PC-3 (cell line): ENCODE measurements at regions not wholly inside any gene's neighbourhood (a gene's known extent, or its start where the extent isn't known, plus 50 kb on each side); places are given as distances from the start of the nearest gene placed in this dataset.

ENCODE experiments used
- EZH2 ChIP-seq: fragments of 300-600 bp; sonication (generic); IDR thresholded peaks from one replicate; pipeline ENCODE4 v1.6.1; 2017; ENCODE audit warnings: antibody characterized with exemption, mild to moderate bottlenecking, low read length; ENCODE audit not compliant: unreplicated experiment
- TF ChIP-seq, protein P1 (sequence below): fragments of 300-600 bp; sonication (generic); conservative IDR thresholded peaks from 2 replicates; pipeline ENCODE4 v1.5.1; 2017; ENCODE audit warnings: antibody characterized with exemption, low read depth, mild to moderate bottlenecking, low read length

GRCh38 chr15:36358523-36358922, 220.9 kb upstream of the CDIN1 start:
- TF ChIP-seq, protein P1, sequence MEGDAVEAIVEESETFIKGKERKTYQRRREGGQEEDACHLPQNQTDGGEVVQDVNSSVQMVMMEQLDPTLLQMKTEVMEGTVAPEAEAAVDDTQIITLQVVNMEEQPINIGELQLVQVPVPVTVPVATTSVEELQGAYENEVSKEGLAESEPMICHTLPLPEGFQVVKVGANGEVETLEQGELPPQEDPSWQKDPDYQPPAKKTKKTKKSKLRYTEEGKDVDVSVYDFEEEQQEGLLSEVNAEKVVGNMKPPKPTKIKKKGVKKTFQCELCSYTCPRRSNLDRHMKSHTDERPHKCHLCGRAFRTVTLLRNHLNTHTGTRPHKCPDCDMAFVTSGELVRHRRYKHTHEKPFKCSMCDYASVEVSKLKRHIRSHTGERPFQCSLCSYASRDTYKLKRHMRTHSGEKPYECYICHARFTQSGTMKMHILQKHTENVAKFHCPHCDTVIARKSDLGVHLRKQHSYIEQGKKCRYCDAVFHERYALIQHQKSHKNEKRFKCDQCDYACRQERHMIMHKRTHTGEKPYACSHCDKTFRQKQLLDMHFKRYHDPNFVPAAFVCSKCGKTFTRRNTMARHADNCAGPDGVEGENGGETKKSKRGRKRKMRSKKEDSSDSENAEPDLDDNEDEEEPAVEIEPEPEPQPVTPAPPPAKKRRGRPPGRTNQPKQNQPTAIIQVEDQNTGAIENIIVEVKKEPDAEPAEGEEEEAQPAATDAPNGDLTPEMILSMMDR: no peak
- TF ChIP-seq EZH2: no peak
